SK-N-SH (cell line): ENCODE measurements at regions not wholly inside any gene's neighbourhood (a gene's known extent, or its start where the extent isn't known, plus 50 kb on each side); places are given as distances from the start of the nearest gene placed in this dataset.

Source experiments
- ELF1 ChIP-seq: IDR thresholded peaks from 2 replicates; pipeline ENCODE4 v1.4.0; 2012
- JUND ChIP-seq: IDR thresholded peaks from 2 replicates; pipeline ENCODE4 v1.4.0; 2012
- TF ChIP-seq, protein P1 (sequence below): fragments of 200-600 bp; sonication (generic); IDR thresholded peaks from 2 replicates; pipeline ENCODE4 v1.6.1; 2017; ENCODE audit warnings: antibody characterized with exemption, mild to moderate bottlenecking, moderate library complexity
- TF ChIP-seq, protein P2 (sequence below): IDR thresholded peaks from 2 replicates; pipeline ENCODE4 v1.6.1; 2012; ENCODE audit warnings: mild to moderate bottlenecking, low read depth, low read length, moderate library complexity

DNA sequence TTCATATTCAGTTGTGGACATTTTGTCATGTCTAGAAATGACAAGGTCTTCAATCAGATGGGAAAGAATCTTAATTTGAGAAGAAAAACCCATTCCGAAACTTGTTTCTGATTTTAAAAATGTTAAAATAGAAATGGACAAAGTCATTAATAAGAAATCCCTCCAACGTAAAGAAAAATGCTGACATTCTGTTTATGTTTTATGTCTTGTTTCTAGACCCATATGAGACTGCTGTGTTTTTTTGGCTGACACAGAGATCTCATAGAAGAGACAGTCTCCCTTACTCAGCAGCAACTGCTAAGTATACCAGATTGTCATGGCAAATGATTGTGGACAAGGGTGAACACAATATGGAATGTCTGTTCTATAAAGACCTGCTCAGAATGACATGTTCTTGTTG is 538.5 kb downstream of the ZEB2 start:
- TF ChIP-seq, protein P1, sequence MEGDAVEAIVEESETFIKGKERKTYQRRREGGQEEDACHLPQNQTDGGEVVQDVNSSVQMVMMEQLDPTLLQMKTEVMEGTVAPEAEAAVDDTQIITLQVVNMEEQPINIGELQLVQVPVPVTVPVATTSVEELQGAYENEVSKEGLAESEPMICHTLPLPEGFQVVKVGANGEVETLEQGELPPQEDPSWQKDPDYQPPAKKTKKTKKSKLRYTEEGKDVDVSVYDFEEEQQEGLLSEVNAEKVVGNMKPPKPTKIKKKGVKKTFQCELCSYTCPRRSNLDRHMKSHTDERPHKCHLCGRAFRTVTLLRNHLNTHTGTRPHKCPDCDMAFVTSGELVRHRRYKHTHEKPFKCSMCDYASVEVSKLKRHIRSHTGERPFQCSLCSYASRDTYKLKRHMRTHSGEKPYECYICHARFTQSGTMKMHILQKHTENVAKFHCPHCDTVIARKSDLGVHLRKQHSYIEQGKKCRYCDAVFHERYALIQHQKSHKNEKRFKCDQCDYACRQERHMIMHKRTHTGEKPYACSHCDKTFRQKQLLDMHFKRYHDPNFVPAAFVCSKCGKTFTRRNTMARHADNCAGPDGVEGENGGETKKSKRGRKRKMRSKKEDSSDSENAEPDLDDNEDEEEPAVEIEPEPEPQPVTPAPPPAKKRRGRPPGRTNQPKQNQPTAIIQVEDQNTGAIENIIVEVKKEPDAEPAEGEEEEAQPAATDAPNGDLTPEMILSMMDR, result no peak
- TF ChIP-seq ELF1, result no peak
- TF ChIP-seq, protein P2, sequence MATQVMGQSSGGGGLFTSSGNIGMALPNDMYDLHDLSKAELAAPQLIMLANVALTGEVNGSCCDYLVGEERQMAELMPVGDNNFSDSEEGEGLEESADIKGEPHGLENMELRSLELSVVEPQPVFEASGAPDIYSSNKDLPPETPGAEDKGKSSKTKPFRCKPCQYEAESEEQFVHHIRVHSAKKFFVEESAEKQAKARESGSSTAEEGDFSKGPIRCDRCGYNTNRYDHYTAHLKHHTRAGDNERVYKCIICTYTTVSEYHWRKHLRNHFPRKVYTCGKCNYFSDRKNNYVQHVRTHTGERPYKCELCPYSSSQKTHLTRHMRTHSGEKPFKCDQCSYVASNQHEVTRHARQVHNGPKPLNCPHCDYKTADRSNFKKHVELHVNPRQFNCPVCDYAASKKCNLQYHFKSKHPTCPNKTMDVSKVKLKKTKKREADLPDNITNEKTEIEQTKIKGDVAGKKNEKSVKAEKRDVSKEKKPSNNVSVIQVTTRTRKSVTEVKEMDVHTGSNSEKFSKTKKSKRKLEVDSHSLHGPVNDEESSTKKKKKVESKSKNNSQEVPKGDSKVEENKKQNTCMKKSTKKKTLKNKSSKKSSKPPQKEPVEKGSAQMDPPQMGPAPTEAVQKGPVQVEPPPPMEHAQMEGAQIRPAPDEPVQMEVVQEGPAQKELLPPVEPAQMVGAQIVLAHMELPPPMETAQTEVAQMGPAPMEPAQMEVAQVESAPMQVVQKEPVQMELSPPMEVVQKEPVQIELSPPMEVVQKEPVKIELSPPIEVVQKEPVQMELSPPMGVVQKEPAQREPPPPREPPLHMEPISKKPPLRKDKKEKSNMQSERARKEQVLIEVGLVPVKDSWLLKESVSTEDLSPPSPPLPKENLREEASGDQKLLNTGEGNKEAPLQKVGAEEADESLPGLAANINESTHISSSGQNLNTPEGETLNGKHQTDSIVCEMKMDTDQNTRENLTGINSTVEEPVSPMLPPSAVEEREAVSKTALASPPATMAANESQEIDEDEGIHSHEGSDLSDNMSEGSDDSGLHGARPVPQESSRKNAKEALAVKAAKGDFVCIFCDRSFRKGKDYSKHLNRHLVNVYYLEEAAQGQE, result no peak
- no peak for TF ChIP-seq JUND
